ENCODE measurements at regions not wholly inside any gene's neighbourhood (a gene's known extent, or its start where the extent isn't known, plus 50 kb on each side); places are given as distances from the start of the nearest gene placed in this dataset.

GRCh38 chr3:83434880-83435587, 1523.8 kb upstream of the CADM2 start:
- TF ChIP-seq, protein P1, sequence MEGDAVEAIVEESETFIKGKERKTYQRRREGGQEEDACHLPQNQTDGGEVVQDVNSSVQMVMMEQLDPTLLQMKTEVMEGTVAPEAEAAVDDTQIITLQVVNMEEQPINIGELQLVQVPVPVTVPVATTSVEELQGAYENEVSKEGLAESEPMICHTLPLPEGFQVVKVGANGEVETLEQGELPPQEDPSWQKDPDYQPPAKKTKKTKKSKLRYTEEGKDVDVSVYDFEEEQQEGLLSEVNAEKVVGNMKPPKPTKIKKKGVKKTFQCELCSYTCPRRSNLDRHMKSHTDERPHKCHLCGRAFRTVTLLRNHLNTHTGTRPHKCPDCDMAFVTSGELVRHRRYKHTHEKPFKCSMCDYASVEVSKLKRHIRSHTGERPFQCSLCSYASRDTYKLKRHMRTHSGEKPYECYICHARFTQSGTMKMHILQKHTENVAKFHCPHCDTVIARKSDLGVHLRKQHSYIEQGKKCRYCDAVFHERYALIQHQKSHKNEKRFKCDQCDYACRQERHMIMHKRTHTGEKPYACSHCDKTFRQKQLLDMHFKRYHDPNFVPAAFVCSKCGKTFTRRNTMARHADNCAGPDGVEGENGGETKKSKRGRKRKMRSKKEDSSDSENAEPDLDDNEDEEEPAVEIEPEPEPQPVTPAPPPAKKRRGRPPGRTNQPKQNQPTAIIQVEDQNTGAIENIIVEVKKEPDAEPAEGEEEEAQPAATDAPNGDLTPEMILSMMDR (IDR thresholded peaks at IDR 0.05 in 4 of 5, conservative IDR thresholded peaks at IDR 0.05 in 1 of 5): no peak
- TF ChIP-seq POLR2A (IDR thresholded peaks at IDR 0.05): no peak

All from gastrocnemius medialis (tissue), 4 donors.